ENCODE measurements at regions not wholly inside any gene's neighbourhood (a gene's known extent, or its start where the extent isn't known, plus 50 kb on each side); places are given as distances from the start of the nearest gene placed in this dataset.

DNA sequence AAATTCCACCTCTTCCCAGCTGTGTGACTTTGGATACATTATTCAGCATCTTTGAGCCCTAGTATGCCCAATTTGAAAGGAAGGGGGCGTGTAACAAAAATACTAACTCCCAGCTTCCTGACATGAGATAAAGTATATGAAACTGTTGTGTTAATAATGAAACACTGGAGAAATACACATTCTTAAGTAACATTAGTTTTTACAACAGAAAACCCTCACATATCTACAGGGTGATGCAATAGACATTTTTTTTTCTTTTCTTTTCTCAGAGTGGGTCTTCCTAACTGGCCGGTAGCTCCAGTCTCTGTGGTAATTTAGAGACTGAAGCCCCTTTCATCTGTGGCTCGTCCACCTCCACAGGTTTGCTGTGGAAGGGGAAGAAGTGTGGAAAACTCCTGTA lies 79.5 kb downstream of the CD83 start:
- no peak for TF ChIP-seq POLR2A (IDR thresholded peaks at IDR 0.05)
- TF ChIP-seq, protein P1, sequence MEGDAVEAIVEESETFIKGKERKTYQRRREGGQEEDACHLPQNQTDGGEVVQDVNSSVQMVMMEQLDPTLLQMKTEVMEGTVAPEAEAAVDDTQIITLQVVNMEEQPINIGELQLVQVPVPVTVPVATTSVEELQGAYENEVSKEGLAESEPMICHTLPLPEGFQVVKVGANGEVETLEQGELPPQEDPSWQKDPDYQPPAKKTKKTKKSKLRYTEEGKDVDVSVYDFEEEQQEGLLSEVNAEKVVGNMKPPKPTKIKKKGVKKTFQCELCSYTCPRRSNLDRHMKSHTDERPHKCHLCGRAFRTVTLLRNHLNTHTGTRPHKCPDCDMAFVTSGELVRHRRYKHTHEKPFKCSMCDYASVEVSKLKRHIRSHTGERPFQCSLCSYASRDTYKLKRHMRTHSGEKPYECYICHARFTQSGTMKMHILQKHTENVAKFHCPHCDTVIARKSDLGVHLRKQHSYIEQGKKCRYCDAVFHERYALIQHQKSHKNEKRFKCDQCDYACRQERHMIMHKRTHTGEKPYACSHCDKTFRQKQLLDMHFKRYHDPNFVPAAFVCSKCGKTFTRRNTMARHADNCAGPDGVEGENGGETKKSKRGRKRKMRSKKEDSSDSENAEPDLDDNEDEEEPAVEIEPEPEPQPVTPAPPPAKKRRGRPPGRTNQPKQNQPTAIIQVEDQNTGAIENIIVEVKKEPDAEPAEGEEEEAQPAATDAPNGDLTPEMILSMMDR (IDR thresholded peaks at IDR 0.05): no peak

Data from body of pancreas (tissue), 4 donors.